ENCODE measurements at regions not wholly inside any gene's neighbourhood (a gene's known extent, or its start where the extent isn't known, plus 50 kb on each side); places are given as distances from the start of the nearest gene placed in this dataset.

GRCh38 chr2:193377789-193378188 lies 1183.1 kb upstream of the TMEFF2 start:
- Mint-ChIP-seq H3K4me3 (ENCODE audit: unreplicated experiment) (no peak overlapping the region), H3K9me3 (ENCODE audit: unreplicated experiment) (no peaks in the 10 kb centered on the region), H3K27ac (ENCODE audit: unreplicated experiment) (no peak overlapping the region), H3K36me3 (ENCODE audit: insufficient read depth, unreplicated experiment) (no peaks in the 10 kb centered on the region), H3K4me1 (ENCODE audit: low read depth, unreplicated experiment) (no peaks in the 10 kb centered on the region), H3K27me3 (ENCODE audit: insufficient read depth, unreplicated experiment) (no peaks in the 10 kb centered on the region)
- CTCF ChIA-PET, result no interaction called here
- Histone ChIP-seq H3K9me3 (no peaks in the 10 kb centered on the region), H3K4me3 (ENCODE audit: low read depth, low read length) (no peak overlapping the region), H3K27me3 (replicated peaks; ENCODE audit: control insufficient read depth, insufficient read depth, low read length) (no peaks in the 10 kb centered on the region), H3K36me3 (ENCODE audit: control insufficient read depth, insufficient read depth, low read length) (no peaks in the 10 kb centered on the region), H3K4me1 (no peaks in the 10 kb centered on the region)
- TF ChIP-seq CTCF (IDR thresholded peaks at IDR 0.05; ENCODE audit: insufficient read depth in 1 of 2, low read depth in 1 of 2, low read length in 1 of 2, severe bottlenecking in 1 of 2, unreplicated experiment in 1 of 2), result no peak
- intact Hi-C loops (cut with micrococcal nuclease; ENCODE audit: unreplicated experiment), result no loop called here
- DNase-seq, result no peak
- POLR2A ChIA-PET, result no interaction called here
- BruUV-seq (replicated peaks), result no TSS peak

GRCh38 chr2:193373120-193373519 lies 1178.4 kb upstream of the TMEFF2 start:
- Mint-ChIP-seq H3K4me1 (ENCODE audit: low read depth, unreplicated experiment) (no peaks in the 10 kb centered on the region), H3K9me3 (ENCODE audit: unreplicated experiment) (no peaks in the 10 kb centered on the region), H3K36me3 (ENCODE audit: insufficient read depth, unreplicated experiment) (no peaks in the 10 kb centered on the region), H3K27ac (ENCODE audit: unreplicated experiment) (no peak overlapping the region), H3K27me3 (ENCODE audit: insufficient read depth, unreplicated experiment) (no peaks in the 10 kb centered on the region), H3K4me3 (ENCODE audit: unreplicated experiment) (no peak overlapping the region)
- H3K4me1 ChIP-seq, result no peaks in the 10 kb centered on the region
- CTCF ChIA-PET, result no interaction called here
- H3K36me3 ChIP-seq (ENCODE audit: control insufficient read depth, insufficient read depth, low read length), result no peaks in the 10 kb centered on the region
- DNase-seq, result no peak
- POLR2A ChIA-PET, result no interaction called here
- no peak overlapping the region for H3K4me3 ChIP-seq (ENCODE audit: low read depth, low read length)
- H3K9me3 ChIP-seq, result no peaks in the 10 kb centered on the region; the same call in 1 of the 2 replicates
- no peaks in the 10 kb centered on the region for H3K27me3 ChIP-seq (replicated peaks; ENCODE audit: control insufficient read depth, insufficient read depth, low read length)
- no TSS peak for BruUV-seq (replicated peaks)
- intact Hi-C loops (cut with micrococcal nuclease; ENCODE audit: unreplicated experiment), result loop anchor here (5.0 kb wide), 1 partner anchor 209 kb away; no protein-coding TSS in a partner anchor
- no peak for TF ChIP-seq CTCF (IDR thresholded peaks at IDR 0.05; ENCODE audit: insufficient read depth in 1 of 2, low read depth in 1 of 2, low read length in 1 of 2, severe bottlenecking in 1 of 2, unreplicated experiment in 1 of 2)

GRCh38 chr2:193371200-193371599 lies 1176.5 kb upstream of the TMEFF2 start:
- TF ChIP-seq CTCF (IDR thresholded peaks at IDR 0.05; ENCODE audit: insufficient read depth in 1 of 2, low read depth in 1 of 2, low read length in 1 of 2, severe bottlenecking in 1 of 2, unreplicated experiment in 1 of 2), result no peak
- H3K4me1 ChIP-seq, result no peaks in the 10 kb centered on the region
- H3K36me3 Mint-ChIP-seq (ENCODE audit: insufficient read depth, unreplicated experiment), result no peaks in the 10 kb centered on the region
- H3K4me3 ChIP-seq (ENCODE audit: low read depth, low read length), result no peak overlapping the region
- no peaks in the 10 kb centered on the region; the same call in 1 of the 2 replicates for H3K9me3 ChIP-seq
- no peak overlapping the region for H3K4me3 Mint-ChIP-seq (ENCODE audit: unreplicated experiment)
- no peak for DNase-seq
- H3K4me1 Mint-ChIP-seq (ENCODE audit: low read depth, unreplicated experiment), result no peaks in the 10 kb centered on the region
- ChIA-PET POLR2A (no interaction called here), CTCF (no interaction called here)
- H3K36me3 ChIP-seq (ENCODE audit: control insufficient read depth, insufficient read depth, low read length), result no peaks in the 10 kb centered on the region
- no peaks in the 10 kb centered on the region for H3K27me3 Mint-ChIP-seq (ENCODE audit: insufficient read depth, unreplicated experiment)
- H3K9me3 Mint-ChIP-seq (ENCODE audit: unreplicated experiment), result no peaks in the 10 kb centered on the region
- no TSS peak for BruUV-seq (replicated peaks)
- H3K27ac Mint-ChIP-seq (ENCODE audit: unreplicated experiment), result no peak overlapping the region
- intact Hi-C loops (cut with micrococcal nuclease; ENCODE audit: unreplicated experiment), result loop anchor here (5.0 kb wide), 1 partner anchor 211 kb away; no protein-coding TSS in a partner anchor
- no peaks in the 10 kb centered on the region for H3K27me3 ChIP-seq (replicated peaks; ENCODE audit: control insufficient read depth, insufficient read depth, low read length)
